A673 (cell line): ENCODE measurements at regions not wholly inside any gene's neighbourhood (a gene's known extent, or its start where the extent isn't known, plus 50 kb on each side); places are given as distances from the start of the nearest gene placed in this dataset.

ENCODE experiments used
- EZH2 ChIP-seq: fragments of 200-600 bp; sonication (generic); IDR thresholded peaks from 2 replicates; pipeline ENCODE4 v1.6.1; 2017; ENCODE audit warnings: borderline replicate concordance, low read depth, mild to moderate bottlenecking, mixed read lengths, antibody characterized with exemption, low read length; ENCODE audit not compliant: poor library complexity, severe bottlenecking
- TF ChIP-seq, protein P1 (sequence below): fragments of 300-800, 200-600 bp; sonication (generic); conservative IDR thresholded peaks from 2 replicates; pipeline ENCODE4 v1.5.1; 2017; ENCODE audit warnings: low read depth, mild to moderate bottlenecking, antibody characterized with exemption, low read length, moderate library complexity, mixed read lengths

DNA sequence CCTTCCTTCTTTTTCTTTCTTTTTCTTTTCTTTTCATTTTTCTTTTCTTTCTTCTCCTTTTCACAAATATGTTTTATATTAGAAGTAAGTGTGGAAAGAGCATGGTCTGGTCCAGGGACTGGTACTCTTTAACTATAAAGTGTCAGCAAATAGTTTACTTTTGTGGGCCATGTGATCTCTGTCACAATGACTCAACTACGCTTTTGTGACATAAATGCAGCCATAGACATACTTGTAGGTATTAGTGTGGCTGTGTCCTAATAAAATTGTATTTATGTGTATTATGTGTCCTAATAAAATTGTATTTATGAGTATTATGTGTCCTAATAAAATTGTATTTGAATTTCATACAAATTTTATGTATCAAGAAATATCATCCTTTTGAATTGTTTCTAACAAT, 749.1 kb upstream of the ARPP21 start:
- TF ChIP-seq, protein P1, sequence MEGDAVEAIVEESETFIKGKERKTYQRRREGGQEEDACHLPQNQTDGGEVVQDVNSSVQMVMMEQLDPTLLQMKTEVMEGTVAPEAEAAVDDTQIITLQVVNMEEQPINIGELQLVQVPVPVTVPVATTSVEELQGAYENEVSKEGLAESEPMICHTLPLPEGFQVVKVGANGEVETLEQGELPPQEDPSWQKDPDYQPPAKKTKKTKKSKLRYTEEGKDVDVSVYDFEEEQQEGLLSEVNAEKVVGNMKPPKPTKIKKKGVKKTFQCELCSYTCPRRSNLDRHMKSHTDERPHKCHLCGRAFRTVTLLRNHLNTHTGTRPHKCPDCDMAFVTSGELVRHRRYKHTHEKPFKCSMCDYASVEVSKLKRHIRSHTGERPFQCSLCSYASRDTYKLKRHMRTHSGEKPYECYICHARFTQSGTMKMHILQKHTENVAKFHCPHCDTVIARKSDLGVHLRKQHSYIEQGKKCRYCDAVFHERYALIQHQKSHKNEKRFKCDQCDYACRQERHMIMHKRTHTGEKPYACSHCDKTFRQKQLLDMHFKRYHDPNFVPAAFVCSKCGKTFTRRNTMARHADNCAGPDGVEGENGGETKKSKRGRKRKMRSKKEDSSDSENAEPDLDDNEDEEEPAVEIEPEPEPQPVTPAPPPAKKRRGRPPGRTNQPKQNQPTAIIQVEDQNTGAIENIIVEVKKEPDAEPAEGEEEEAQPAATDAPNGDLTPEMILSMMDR, result no peak
- TF ChIP-seq EZH2, result no peak
